ENCODE measurements at regions not wholly inside any gene's neighbourhood (a gene's known extent, or its start where the extent isn't known, plus 50 kb on each side); places are given as distances from the start of the nearest gene placed in this dataset.
A peak's percentile ranks its signal among the peaks of the same experiment; 100 is the strongest.

DNA sequence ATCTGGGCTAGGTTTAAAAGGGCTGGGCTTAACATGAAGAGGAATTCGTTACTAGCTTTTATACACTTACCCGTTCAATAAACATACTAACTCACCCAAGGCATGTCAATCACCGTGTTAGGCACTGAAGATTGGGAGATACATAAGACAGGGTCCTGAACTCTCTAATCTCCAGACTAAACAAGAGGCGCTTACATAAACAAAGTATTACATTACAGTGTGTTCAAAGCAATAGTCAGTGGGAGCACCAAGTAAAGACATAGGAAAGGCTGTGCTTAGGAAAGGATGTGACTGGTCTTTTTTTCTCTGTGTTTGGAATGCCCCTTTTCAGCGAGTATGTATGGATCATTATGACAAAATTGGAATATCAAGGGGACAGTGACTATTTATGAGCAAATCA, 203.6 kb upstream of the ADRA1B start:
- peaks cover 3% of the 10 kb centered on the region; the same call in 1 of the 2 replicates for H3K9me3 Mint-ChIP-seq
- no peak for DNase-seq
- H3K36me3 Mint-ChIP-seq (ENCODE audit: low read depth) = no peaks in the 10 kb centered on the region
- TF ChIP-seq, protein P1, sequence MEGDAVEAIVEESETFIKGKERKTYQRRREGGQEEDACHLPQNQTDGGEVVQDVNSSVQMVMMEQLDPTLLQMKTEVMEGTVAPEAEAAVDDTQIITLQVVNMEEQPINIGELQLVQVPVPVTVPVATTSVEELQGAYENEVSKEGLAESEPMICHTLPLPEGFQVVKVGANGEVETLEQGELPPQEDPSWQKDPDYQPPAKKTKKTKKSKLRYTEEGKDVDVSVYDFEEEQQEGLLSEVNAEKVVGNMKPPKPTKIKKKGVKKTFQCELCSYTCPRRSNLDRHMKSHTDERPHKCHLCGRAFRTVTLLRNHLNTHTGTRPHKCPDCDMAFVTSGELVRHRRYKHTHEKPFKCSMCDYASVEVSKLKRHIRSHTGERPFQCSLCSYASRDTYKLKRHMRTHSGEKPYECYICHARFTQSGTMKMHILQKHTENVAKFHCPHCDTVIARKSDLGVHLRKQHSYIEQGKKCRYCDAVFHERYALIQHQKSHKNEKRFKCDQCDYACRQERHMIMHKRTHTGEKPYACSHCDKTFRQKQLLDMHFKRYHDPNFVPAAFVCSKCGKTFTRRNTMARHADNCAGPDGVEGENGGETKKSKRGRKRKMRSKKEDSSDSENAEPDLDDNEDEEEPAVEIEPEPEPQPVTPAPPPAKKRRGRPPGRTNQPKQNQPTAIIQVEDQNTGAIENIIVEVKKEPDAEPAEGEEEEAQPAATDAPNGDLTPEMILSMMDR (IDR thresholded peaks at IDR 0.05) = no peak
- peaks cover 7% of the 10 kb centered on the region for H3K27me3 Mint-ChIP-seq (ENCODE audit: insufficient read depth)
- no peak overlapping the region for H3K4me3 Mint-ChIP-seq
- H3K27ac Mint-ChIP-seq = no peak overlapping the region
- no peaks in the 10 kb centered on the region for H3K4me1 Mint-ChIP-seq (ENCODE audit: low read depth)

- peaks cover 7% of the 10 kb centered on the region for H3K27me3 Mint-ChIP-seq (ENCODE audit: insufficient read depth)
- no peak overlapping the region for H3K27ac Mint-ChIP-seq
- no peaks in the 10 kb centered on the region for H3K36me3 Mint-ChIP-seq (ENCODE audit: low read depth)
- TF ChIP-seq, protein P1 (IDR thresholded peaks at IDR 0.05) = no peak
- no peaks in the 10 kb centered on the region for H3K9me3 Mint-ChIP-seq
- no peak overlapping the region for H3K4me3 Mint-ChIP-seq
- no peaks in the 10 kb centered on the region for H3K4me1 Mint-ChIP-seq (ENCODE audit: low read depth)
- no peak for DNase-seq
Observed at GRCh38 chr5:159713254-159713653, 203.0 kb upstream of the ADRA1B start.

DNA sequence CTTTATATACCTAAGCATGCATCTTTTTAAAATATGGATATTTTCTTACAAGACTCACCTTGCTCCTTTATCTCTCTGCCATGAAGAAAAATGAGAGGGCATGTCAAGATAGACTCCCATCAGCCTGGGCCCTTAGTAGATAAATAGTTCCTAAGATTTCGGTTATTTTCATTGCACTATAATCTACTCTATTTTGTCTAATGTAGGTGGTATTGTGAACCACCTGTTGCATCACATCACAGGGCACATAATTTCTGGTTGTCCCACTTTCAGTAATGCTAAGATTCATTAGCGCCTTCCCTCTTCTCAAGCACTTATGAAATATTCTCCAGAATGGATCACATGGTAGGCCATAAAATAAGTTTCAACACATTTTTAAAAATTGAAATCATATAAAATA, 202.5 kb upstream of the ADRA1B start:
- TF ChIP-seq, protein P1 (IDR thresholded peaks at IDR 0.05) = no peak
- peaks cover 8% of the 10 kb centered on the region for H3K27me3 Mint-ChIP-seq (ENCODE audit: insufficient read depth)
- no peak overlapping the region for H3K4me3 Mint-ChIP-seq
- H3K4me1 Mint-ChIP-seq (ENCODE audit: low read depth) = no peaks in the 10 kb centered on the region
- DNase-seq = no peak
- no peak overlapping the region for H3K27ac Mint-ChIP-seq
- no peaks in the 10 kb centered on the region for H3K9me3 Mint-ChIP-seq
- no peaks in the 10 kb centered on the region for H3K36me3 Mint-ChIP-seq (ENCODE audit: low read depth)

DNA sequence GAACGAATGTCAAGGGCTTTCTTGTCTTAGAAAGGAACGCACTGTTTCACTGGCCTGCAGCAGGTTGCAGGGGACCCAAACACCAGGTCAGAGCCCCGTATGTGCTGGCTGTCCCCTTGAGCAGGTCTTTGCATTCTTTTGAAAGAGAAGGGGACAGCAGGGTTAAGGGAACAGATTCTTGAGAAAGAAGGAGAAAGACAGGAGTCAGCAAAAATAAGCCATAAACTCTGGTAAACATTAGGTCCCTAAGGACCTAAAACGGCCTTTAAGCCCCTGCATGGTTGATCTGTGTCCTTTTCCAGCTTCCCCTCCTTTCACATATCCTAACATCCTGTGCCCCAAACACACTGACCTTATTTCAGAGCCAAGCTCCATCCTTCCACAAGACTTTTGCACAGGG, 190.8 kb upstream of the ADRA1B start:
- TF ChIP-seq, protein P1 (IDR thresholded peaks at IDR 0.05) = no peak
- no peaks in the 10 kb centered on the region for H3K36me3 Mint-ChIP-seq (ENCODE audit: low read depth)
- peaks cover 14% of the 10 kb centered on the region for H3K27me3 Mint-ChIP-seq (ENCODE audit: insufficient read depth)
- H3K4me1 Mint-ChIP-seq (ENCODE audit: low read depth) = no peaks in the 10 kb centered on the region
- H3K9me3 Mint-ChIP-seq = no peaks in the 10 kb centered on the region
- no peak for DNase-seq
- H3K4me3 Mint-ChIP-seq = no peak overlapping the region
- no peak overlapping the region for H3K27ac Mint-ChIP-seq

GRCh38 chr5:159727167-159727566, 189.1 kb upstream of the ADRA1B start:
- peaks cover 18% of the 10 kb centered on the region for H3K27me3 Mint-ChIP-seq (ENCODE audit: insufficient read depth)
- no peak overlapping the region for H3K27ac Mint-ChIP-seq
- no peak for DNase-seq
- H3K36me3 Mint-ChIP-seq (ENCODE audit: low read depth) = no peaks in the 10 kb centered on the region
- no peaks in the 10 kb centered on the region for H3K4me1 Mint-ChIP-seq (ENCODE audit: low read depth)
- H3K9me3 Mint-ChIP-seq = no peaks in the 10 kb centered on the region
- TF ChIP-seq, protein P1 (IDR thresholded peaks at IDR 0.05) = 0 out of 2 replicates have a peak, but pooled peaks have one; percentile 7
- H3K4me3 Mint-ChIP-seq = no peak overlapping the region

DNA sequence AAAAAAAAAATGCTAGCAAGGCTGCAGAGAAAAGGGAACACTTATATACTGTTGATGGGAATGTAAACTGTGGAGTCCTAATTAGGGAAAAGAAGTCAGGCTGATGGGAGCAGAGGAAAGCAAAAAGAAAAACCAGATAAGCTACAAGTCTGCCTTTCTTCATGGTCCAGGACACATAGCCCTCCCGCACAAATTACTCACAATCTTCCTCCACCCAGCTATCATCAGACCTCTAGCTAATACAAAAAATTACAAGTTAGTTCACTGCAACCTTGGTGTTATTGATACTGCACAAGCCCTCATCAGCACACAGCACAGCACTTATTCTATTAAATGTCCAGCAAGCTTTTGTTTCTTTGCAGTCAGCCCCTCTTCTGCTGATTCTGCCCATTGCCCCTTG, 186.0 kb upstream of the ADRA1B start:
- no peak overlapping the region for H3K4me3 Mint-ChIP-seq
- TF ChIP-seq, protein P1 (IDR thresholded peaks at IDR 0.05) = no peak
- no peaks in the 10 kb centered on the region for H3K9me3 Mint-ChIP-seq
- no peak overlapping the region for H3K27ac Mint-ChIP-seq
- no peaks in the 10 kb centered on the region for H3K4me1 Mint-ChIP-seq (ENCODE audit: low read depth)
- H3K36me3 Mint-ChIP-seq (ENCODE audit: low read depth) = no peaks in the 10 kb centered on the region
- DNase-seq = no peak
- H3K27me3 Mint-ChIP-seq (ENCODE audit: insufficient read depth) = peaks cover 17% of the 10 kb centered on the region

Measured in HFFc6 (cell line).